T-helper 1 cell treated with Interleukin-12 subunit alpha and Interleukin-12 subunit beta and Interleukin-4 antibody, amounts not matched to agents 30 ng/mL and 1 ng/mL, for 36 hours (primary cell): ENCODE measurements at regions not wholly inside any gene's neighbourhood (a gene's known extent, or its start where the extent isn't known, plus 50 kb on each side); places are given as distances from the start of the nearest gene placed in this dataset.

Source experiments
- intact Hi-C: fragments of 100-400 bp; cut with micrococcal nuclease; formaldehyde crosslinking; loops from one replicate; pipeline ENCODE4 v1.15.1; 2024

- intact Hi-C loops = no loop called here
Observed at GRCh38 chr10:130757821-130758489, 553.6 kb downstream of the TCERG1L start.

- intact Hi-C loops = no loop called here
Observed at GRCh38 chr10:130758529-130758928, 553.0 kb downstream of the TCERG1L start.

GRCh38 chr10:130761032-130761575, 550.4 kb downstream of the TCERG1L start:
- intact Hi-C loops = no loop called here

- intact Hi-C loops = no loop called here
Observed at GRCh38 chr10:130761788-130762301, 549.7 kb downstream of the TCERG1L start.

- intact Hi-C loops = no loop called here
Observed at GRCh38 chr10:130762491-130762890, 549.0 kb downstream of the TCERG1L start.

GRCh38 chr10:130763071-130763470, 548.5 kb downstream of the TCERG1L start:
- intact Hi-C loops = no loop called here

GRCh38 chr10:130763491-130763890, 548.0 kb downstream of the TCERG1L start:
- intact Hi-C loops = no loop called here

- intact Hi-C loops = no loop called here
Observed at GRCh38 chr10:130764651-130765050, 546.9 kb downstream of the TCERG1L start.

- intact Hi-C loops = no loop called here
Observed at GRCh38 chr10:130766071-130766470, 545.5 kb downstream of the TCERG1L start.

- intact Hi-C loops = no loop called here
Observed at GRCh38 chr10:130767116-130767730, 544.3 kb downstream of the TCERG1L start.

GRCh38 chr10:130769146-130770017, 542.1 kb downstream of the TCERG1L start:
- intact Hi-C loops = no loop called here

GRCh38 chr10:130770018-130770630, 541.4 kb downstream of the TCERG1L start:
- intact Hi-C loops = no loop called here

- intact Hi-C loops = no loop called here
Observed at GRCh38 chr10:130771491-130771946, 540.0 kb downstream of the TCERG1L start.

- intact Hi-C loops = no loop called here
Observed at GRCh38 chr10:130772056-130772455, 539.5 kb downstream of the TCERG1L start.

GRCh38 chr10:130772676-130773075, 538.8 kb downstream of the TCERG1L start:
- intact Hi-C loops = no loop called here

- intact Hi-C loops = no loop called here
Observed at GRCh38 chr10:130773941-130774340, 537.6 kb downstream of the TCERG1L start.

GRCh38 chr10:130774871-130775270, 536.6 kb downstream of the TCERG1L start:
- intact Hi-C loops = no loop called here

- intact Hi-C loops = no loop called here
Observed at GRCh38 chr10:130775311-130775710, 536.2 kb downstream of the TCERG1L start.

GRCh38 chr10:130776724-130777123, 534.8 kb downstream of the TCERG1L start:
- intact Hi-C loops = no loop called here

- intact Hi-C loops = no loop called here
Observed at GRCh38 chr10:130777507-130778165, 533.9 kb downstream of the TCERG1L start.

GRCh38 chr10:130778166-130778545, 533.4 kb downstream of the TCERG1L start:
- intact Hi-C loops = no loop called here
